ENCODE measurements at regions not wholly inside any gene's neighbourhood (a gene's known extent, or its start where the extent isn't known, plus 50 kb on each side); places are given as distances from the start of the nearest gene placed in this dataset.

DNA sequence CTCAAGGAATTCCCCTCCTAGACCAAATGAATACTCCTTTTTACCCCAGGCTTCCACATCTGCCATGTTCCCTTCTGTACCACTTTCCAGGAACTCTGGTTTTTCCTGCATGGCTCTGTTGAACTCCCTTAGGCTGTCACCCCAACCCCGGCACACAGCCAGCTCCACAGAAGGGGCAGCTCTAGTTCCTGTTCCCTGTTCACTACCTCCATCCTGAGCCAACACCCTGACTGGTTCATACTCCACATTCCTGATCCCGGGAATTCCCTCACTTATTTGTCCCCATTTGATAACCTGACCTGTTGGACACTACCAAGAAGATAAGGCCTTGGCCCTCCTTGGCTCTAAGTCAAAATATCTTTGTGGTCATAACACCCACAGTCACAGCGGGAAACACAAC, 280.9 kb upstream of the RAB6C start:
- Histone ChIP-seq H3K4me2 (ENCODE audit: low read length) (no peak overlapping the region), H3K4me1 (ENCODE audit: low read length) (peaks cover 8% of the 10 kb centered on the region; the same call in 1 of the 2 replicates), H4K20me1 (ENCODE audit: insufficient read depth, low read length) (no peaks in the 10 kb centered on the region), H3K4me3 (ENCODE audit: low read length) (no peak overlapping the region), H3K27me3 (ENCODE audit: low read depth, low read length) (no peaks in the 10 kb centered on the region), H3K27ac (ENCODE audit: low read length) (no peak overlapping the region), H3K36me3 (replicated peaks; ENCODE audit: low read depth, low read length) (no peaks in the 10 kb centered on the region), H3K9ac (ENCODE audit: low read length) (no peak overlapping the region), H3K9me3 (ENCODE audit: insufficient read depth, low read length) (0 out of 2 replicates have a peak, but pooled peaks cover 4% of the 10 kb centered on the region), H3K79me2 (ENCODE audit: low read length) (no peaks in the 10 kb centered on the region), H2AFZ (ENCODE audit: low read depth, low read length) (no peak overlapping the region)
- TF ChIP-seq EZH2phosphoT487 (IDR thresholded peaks at IDR 0.05; ENCODE audit: low read depth) = no peak
- no peak for TF ChIP-seq CTCF (IDR thresholded peaks at IDR 0.05; ENCODE audit: low read depth, low read length)

DNA sequence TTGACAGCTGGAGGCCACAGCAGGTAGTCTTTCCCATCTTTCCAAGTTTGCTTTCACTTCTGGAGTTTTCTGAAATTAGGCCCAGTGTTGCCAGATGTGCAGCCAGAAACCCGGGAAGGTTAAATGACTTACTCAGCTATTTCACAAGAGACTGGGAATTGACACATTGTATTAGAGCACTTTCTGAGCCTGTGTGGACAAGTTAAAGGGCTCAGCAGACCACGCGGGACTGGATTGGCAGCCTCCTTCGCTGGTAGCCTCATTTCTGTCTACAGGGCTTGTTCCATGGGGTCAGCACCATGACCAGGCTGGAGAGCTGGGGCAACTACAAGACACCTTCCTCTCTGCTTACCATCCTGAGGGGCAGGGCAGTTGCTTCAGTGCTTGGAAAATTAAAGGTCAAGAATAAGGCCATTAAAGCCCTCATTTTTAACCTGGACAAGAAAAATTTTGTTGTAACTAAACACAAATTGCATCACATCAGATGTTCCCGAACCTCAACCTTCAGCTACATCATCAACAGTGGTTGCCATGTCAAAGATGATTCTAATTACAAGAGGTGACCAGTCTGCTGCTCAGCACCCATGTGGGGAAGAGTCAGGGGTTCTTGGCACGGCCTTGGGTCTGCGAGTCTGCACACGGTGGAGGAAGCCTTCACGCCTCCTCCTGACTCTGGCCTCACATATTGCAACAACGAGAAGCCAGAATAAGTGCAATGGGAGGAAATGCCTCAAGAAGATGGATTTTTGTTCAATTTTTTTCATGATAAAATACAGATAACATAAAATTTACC, 279.5 kb upstream of the RAB6C start:
- no peak for TF ChIP-seq EZH2phosphoT487 (IDR thresholded peaks at IDR 0.05; ENCODE audit: low read depth)
- no peak for TF ChIP-seq CTCF (IDR thresholded peaks at IDR 0.05; ENCODE audit: low read depth, low read length)
- Histone ChIP-seq H3K4me1 (ENCODE audit: low read length) (peaks cover 8% of the 10 kb centered on the region; the same call in 1 of the 2 replicates), H3K36me3 (replicated peaks; ENCODE audit: low read depth, low read length) (no peaks in the 10 kb centered on the region), H3K4me3 (ENCODE audit: low read length) (no peak overlapping the region), H3K9me3 (ENCODE audit: insufficient read depth, low read length) (0 out of 2 replicates have a peak, but pooled peaks cover 4% of the 10 kb centered on the region), H4K20me1 (ENCODE audit: insufficient read depth, low read length) (no peaks in the 10 kb centered on the region), H3K4me2 (ENCODE audit: low read length) (no peak overlapping the region), H3K27me3 (ENCODE audit: low read depth, low read length) (no peaks in the 10 kb centered on the region), H3K9ac (ENCODE audit: low read length) (no peak overlapping the region), H3K79me2 (ENCODE audit: low read length) (no peaks in the 10 kb centered on the region), H2AFZ (ENCODE audit: low read depth, low read length) (no peak overlapping the region), H3K27ac (ENCODE audit: low read length) (no peak overlapping the region)

GRCh38 chr2:129702416-129703176, 276.9 kb upstream of the RAB6C start:
- Histone ChIP-seq H3K4me3 (ENCODE audit: low read length) (no peak overlapping the region), H3K9ac (ENCODE audit: low read length) (no peak overlapping the region), H3K9me3 (ENCODE audit: insufficient read depth, low read length) (0 out of 2 replicates have a peak, but pooled peaks cover 4% of the 10 kb centered on the region), H3K4me2 (ENCODE audit: low read length) (no peak overlapping the region), H4K20me1 (ENCODE audit: insufficient read depth, low read length) (no peaks in the 10 kb centered on the region), H2AFZ (ENCODE audit: low read depth, low read length) (no peak overlapping the region), H3K4me1 (ENCODE audit: low read length) (peaks cover 8% of the 10 kb centered on the region; the same call in 1 of the 2 replicates), H3K27me3 (ENCODE audit: low read depth, low read length) (no peaks in the 10 kb centered on the region), H3K79me2 (ENCODE audit: low read length) (no peaks in the 10 kb centered on the region), H3K27ac (ENCODE audit: low read length) (no peak overlapping the region), H3K36me3 (replicated peaks; ENCODE audit: low read depth, low read length) (no peaks in the 10 kb centered on the region)
- no peak for TF ChIP-seq CTCF (IDR thresholded peaks at IDR 0.05; ENCODE audit: low read depth, low read length)
- no peak for TF ChIP-seq EZH2phosphoT487 (IDR thresholded peaks at IDR 0.05; ENCODE audit: low read depth)

DNA sequence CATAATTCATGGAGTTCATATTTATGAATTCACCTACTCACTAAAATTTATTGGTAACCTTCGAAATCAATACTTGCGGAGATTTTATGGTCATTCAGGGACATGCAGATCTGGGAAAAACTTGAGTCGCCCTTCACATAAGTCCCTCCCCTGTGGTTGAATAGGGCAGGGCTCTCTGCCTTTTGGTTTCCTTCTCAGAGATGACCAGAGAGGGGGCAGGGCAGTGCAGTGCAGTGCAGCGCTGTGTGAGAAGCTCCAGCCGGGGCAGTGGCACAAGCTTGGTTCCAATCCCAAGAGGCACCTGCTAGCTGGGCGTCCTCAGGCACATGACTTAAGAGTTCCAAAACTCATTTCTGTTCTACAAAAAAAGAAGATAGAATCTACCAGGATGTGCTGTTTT, 274.4 kb upstream of the RAB6C start:
- 0 out of 2 replicates have a peak, but pooled peaks cover 4% of the 10 kb centered on the region for H3K9me3 ChIP-seq (ENCODE audit: insufficient read depth, low read length)
- H4K20me1 ChIP-seq (ENCODE audit: insufficient read depth, low read length) = no peaks in the 10 kb centered on the region
- no peak for TF ChIP-seq EZH2phosphoT487 (IDR thresholded peaks at IDR 0.05; ENCODE audit: low read depth)
- TF ChIP-seq CTCF (IDR thresholded peaks at IDR 0.05; ENCODE audit: low read depth, low read length) = no peak
- no peaks in the 10 kb centered on the region for H3K36me3 ChIP-seq (replicated peaks; ENCODE audit: low read depth, low read length)
- H3K27me3 ChIP-seq (ENCODE audit: low read depth, low read length) = no peaks in the 10 kb centered on the region
- no peak overlapping the region for H2AFZ ChIP-seq (ENCODE audit: low read depth, low read length)
- H3K4me3 ChIP-seq (ENCODE audit: low read length) = no peak overlapping the region
- peaks cover 21% of the 10 kb centered on the region for H3K4me1 ChIP-seq (ENCODE audit: low read length)
- H3K27ac ChIP-seq (ENCODE audit: low read length) = no peak overlapping the region
- H3K79me2 ChIP-seq (ENCODE audit: low read length) = no peaks in the 10 kb centered on the region
- no peak overlapping the region for H3K9ac ChIP-seq (ENCODE audit: low read length)
- no peak overlapping the region for H3K4me2 ChIP-seq (ENCODE audit: low read length)
